Panc1 (cell line): ENCODE measurements at regions not wholly inside any gene's neighbourhood (a gene's known extent, or its start where the extent isn't known, plus 50 kb on each side); places are given as distances from the start of the nearest gene placed in this dataset.

Experiments used
- ATAC-seq: fragments of 200-7000 bp; cut with Tn5 transposase; 2 replicates; pipeline ENCODE4 v1.9.1; 2020; ENCODE audit warnings: mild to moderate bottlenecking, moderate library complexity
- BruUV-seq: library from RNA; stranded (reverse); fragments of 400-500 nt; replicated peaks from 2 replicates; lab custom pipeline; 2021; lab: Mats Ljungman, UMichigan
- CTCF ChIA-PET: fragments of 300-600 bp; sonication (Branson Sonifier 250); formaldehyde crosslinking; loops from one replicate; lab custom pipeline; 2022; ENCODE audit warnings: antibody characterized with exemption; lab: Charles Lee
- POLR2A ChIA-PET: fragments of 300-600 bp; sonication (Branson Sonifier 250); formaldehyde crosslinking; loops from one replicate; lab custom pipeline; 2022; ENCODE audit warnings: antibody characterized with exemption; lab: Charles Lee
- DNase-seq: peaks from one replicate; pipeline ENCODE4 v3.0.0-alpha.2; 2010; ENCODE audit warnings: low read depth, low spot score
- H3K27ac ChIP-seq: 2 replicates; pipeline ENCODE4 v1.5.1; 2011; ENCODE audit warnings: mild to moderate bottlenecking, low read length, inconsistent platforms
- H3K27me3 ChIP-seq: fragments of 200-500 bp; sonication (Bioruptor generic); 2 replicates; pipeline ENCODE4 v1.6.0; 2014; ENCODE audit warnings: low read length, inconsistent platforms; ENCODE audit not compliant: control insufficient read depth, insufficient read depth
- H3K36me3 ChIP-seq: fragments of 200-500 bp; sonication (Bioruptor generic); 2 replicates; pipeline ENCODE4 v1.5.1; 2014; ENCODE audit warnings: inconsistent platforms, mild to moderate bottlenecking, low read length, moderate library complexity; ENCODE audit not compliant: control insufficient read depth, insufficient read depth
- H3K4me1 ChIP-seq: 2 replicates; pipeline ENCODE4 v1.5.1; 2011; ENCODE audit warnings: inconsistent platforms, mild to moderate bottlenecking, low read length, moderate library complexity; ENCODE audit not compliant: control insufficient read depth, insufficient read depth
- H3K4me3 ChIP-seq, 2 experiments: 2 replicates each; pipeline ENCODE4 v1.5.1; 2011 to 2012; ENCODE audit warnings: low read depth in 2 of 2, low read length in 2 of 2, mild to moderate bottlenecking in 2 of 2, inconsistent platforms in 1 of 2, moderate library complexity in 1 of 2
- H3K9me3 ChIP-seq: fragments of 200-500 bp; sonication (Bioruptor generic); 2 replicates; pipeline ENCODE4 v1.5.1; 2014; ENCODE audit warnings: low read depth, mild to moderate bottlenecking, inconsistent platforms, low read length, moderate library complexity; ENCODE audit not compliant: control insufficient read depth, insufficient read depth
- CTCF ChIP-seq: fragments of 450-650 bp; IDR thresholded peaks from 2 replicates; pipeline ENCODE4 v1.5.1; 2017; ENCODE audit warnings: mild to moderate bottlenecking
- POLR2AphosphoS5 ChIP-seq: IDR thresholded peaks from 2 replicates; pipeline ENCODE4 v1.6.1; 2012; ENCODE audit warnings: mild to moderate bottlenecking, low read depth, low read length, moderate library complexity
- REST ChIP-seq, 2 experiments: IDR thresholded peaks; 2 replicates each; pipeline ENCODE4 v1.6.1; 2011 to 2012; ENCODE audit warnings: low read depth in 2 of 2, control low read depth in 1 of 2, low read length in 1 of 2, mild to moderate bottlenecking in 1 of 2, moderate library complexity in 1 of 2; ENCODE audit not compliant: insufficient read depth in 1 of 2
- SIN3A ChIP-seq: IDR thresholded peaks from 2 replicates; pipeline ENCODE4 v1.6.1; 2012; ENCODE audit warnings: low read depth, mild to moderate bottlenecking, low read length, moderate library complexity, borderline replicate concordance; ENCODE audit not compliant: insufficient read depth
- TCF7L2 ChIP-seq: IDR thresholded peaks from 2 replicates; pipeline ENCODE4 v1.6.1; 2011; ENCODE audit warnings: mild to moderate bottlenecking, low read depth, low read length, inconsistent platforms
- in situ Hi-C: cut with HindIII; loops from 2 replicates; pipeline ENCODE4 v1.10.0; 2016; ENCODE audit warnings: low sequenced_read_pairs, low pct_unique_long_range_greater_than_20kb
- intact Hi-C: fragments of 100-400 bp; cut with micrococcal nuclease; formaldehyde crosslinking; loops from one replicate; pipeline ENCODE4 v1.10.0; 2022; ENCODE audit not compliant: unreplicated experiment

GRCh38 chr13:84844473-84844872 lies 954.7 kb downstream of the SLITRK6 start:
- intact Hi-C loops (loop anchor here (5.0 kb wide), 1 partner anchor 983 kb away; no protein-coding TSS in a partner anchor), in situ Hi-C loops (no loop called here)
- H3K27me3 ChIP-seq: no peaks in the 10 kb centered on the region
- no peak overlapping the region for H3K27ac ChIP-seq
- H3K4me1 ChIP-seq: no peaks in the 10 kb centered on the region
- ATAC-seq (no peak), DNase-seq (no peak)
- BruUV-seq: no TSS peak
- H3K4me3 ChIP-seq: no peak overlapping the region
- TF ChIP-seq TCF7L2 (no peak), CTCF (peak; percentile 42; the same call in 1 of the 2 replicates), SIN3A (no peak), REST (IDR thresholded peaks at IDR 0.05; ENCODE audit: insufficient read depth in 1 of 2, low read depth in 2 of 2, low read length in 1 of 2) (no peak), POLR2AphosphoS5 (no peak)
- no peaks in the 10 kb centered on the region for H3K9me3 ChIP-seq
- POLR2A ChIA-PET: no interaction called here
- CTCF ChIA-PET: no interaction called here
- H3K36me3 ChIP-seq: no peaks in the 10 kb centered on the region

- CTCF ChIA-PET: no interaction called here
- no TSS peak for BruUV-seq
- H3K36me3 ChIP-seq: no peaks in the 10 kb centered on the region
- intact Hi-C loops (loop anchor here (5.0 kb wide), 1 partner anchor 984 kb away; no protein-coding TSS in a partner anchor), in situ Hi-C loops (no loop called here)
- no peak overlapping the region for H3K27ac ChIP-seq
- no peak for ATAC-seq
- TF ChIP-seq POLR2AphosphoS5: no peak
- TF ChIP-seq SIN3A: no peak
- no peak for TF ChIP-seq REST (IDR thresholded peaks at IDR 0.05; ENCODE audit: insufficient read depth in 1 of 2, low read depth in 2 of 2, low read length in 1 of 2)
- no peak for TF ChIP-seq TCF7L2
- no peak for TF ChIP-seq CTCF
- POLR2A ChIA-PET: no interaction called here
- no peaks in the 10 kb centered on the region for H3K4me1 ChIP-seq
- no peaks in the 10 kb centered on the region for H3K27me3 ChIP-seq
- no peaks in the 10 kb centered on the region for H3K9me3 ChIP-seq
- no peak for DNase-seq
- no peak overlapping the region for H3K4me3 ChIP-seq
These were observed 955.9 kb downstream of the SLITRK6 start for GRCh38 chr13:84843368-84843767.
